AG09319 (cell line): ENCODE measurements at regions not wholly inside any gene's neighbourhood (a gene's known extent, or its start where the extent isn't known, plus 50 kb on each side); places are given as distances from the start of the nearest gene placed in this dataset.
"Not testable (repeated sequence)": the region's sequence is repeated elsewhere in the genome, so short reads cannot be mapped to it uniquely, and the experiment has no call there.

Source experiments
- DNase-seq: peaks from one replicate; pipeline ENCODE4 v3.0.0-alpha.2; 2010; ENCODE audit warnings: low read depth; ENCODE audit errors: extremely low read depth
- CTCF ChIP-seq: IDR thresholded peaks from 2 replicates; pipeline ENCODE4 v1.5.1; 2011; ENCODE audit warnings: low read depth, mild to moderate bottlenecking, inconsistent platforms, low read length, moderate library complexity

DNA sequence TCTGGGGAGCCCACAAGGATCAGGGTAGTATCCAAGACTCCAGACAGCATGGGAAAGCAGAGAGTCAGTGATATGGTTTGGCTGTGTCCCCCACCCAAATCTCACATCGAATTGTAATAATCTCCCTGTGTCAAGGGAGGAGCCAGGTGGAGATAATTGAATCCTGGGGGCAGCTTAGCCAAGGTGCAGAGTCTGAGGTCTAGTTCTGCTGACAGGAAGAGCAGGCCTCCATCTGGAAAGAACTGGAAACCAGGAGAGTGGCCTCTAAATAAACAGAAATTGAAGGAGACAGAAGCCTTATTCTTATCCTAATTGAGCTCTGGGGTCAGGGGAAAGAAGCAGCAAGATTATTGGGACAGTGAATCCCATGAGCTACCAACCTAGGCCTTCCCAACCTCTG is 146.7 kb upstream of the NRP1 start:
- DNase-seq = no peak
- TF ChIP-seq CTCF = no peak

- DNase-seq = not testable (repeated sequence)
Observed at GRCh38 chr10:33480417-33480816, 145.9 kb upstream of the NRP1 start.

- no peak for TF ChIP-seq CTCF
- DNase-seq = no peak
Observed at GRCh38 chr10:33478675-33479125, 144.2 kb upstream of the NRP1 start.

- DNase-seq = no peak
- no peak for TF ChIP-seq CTCF
Observed at GRCh38 chr10:33478089-33478674, 143.7 kb upstream of the NRP1 start.

DNA sequence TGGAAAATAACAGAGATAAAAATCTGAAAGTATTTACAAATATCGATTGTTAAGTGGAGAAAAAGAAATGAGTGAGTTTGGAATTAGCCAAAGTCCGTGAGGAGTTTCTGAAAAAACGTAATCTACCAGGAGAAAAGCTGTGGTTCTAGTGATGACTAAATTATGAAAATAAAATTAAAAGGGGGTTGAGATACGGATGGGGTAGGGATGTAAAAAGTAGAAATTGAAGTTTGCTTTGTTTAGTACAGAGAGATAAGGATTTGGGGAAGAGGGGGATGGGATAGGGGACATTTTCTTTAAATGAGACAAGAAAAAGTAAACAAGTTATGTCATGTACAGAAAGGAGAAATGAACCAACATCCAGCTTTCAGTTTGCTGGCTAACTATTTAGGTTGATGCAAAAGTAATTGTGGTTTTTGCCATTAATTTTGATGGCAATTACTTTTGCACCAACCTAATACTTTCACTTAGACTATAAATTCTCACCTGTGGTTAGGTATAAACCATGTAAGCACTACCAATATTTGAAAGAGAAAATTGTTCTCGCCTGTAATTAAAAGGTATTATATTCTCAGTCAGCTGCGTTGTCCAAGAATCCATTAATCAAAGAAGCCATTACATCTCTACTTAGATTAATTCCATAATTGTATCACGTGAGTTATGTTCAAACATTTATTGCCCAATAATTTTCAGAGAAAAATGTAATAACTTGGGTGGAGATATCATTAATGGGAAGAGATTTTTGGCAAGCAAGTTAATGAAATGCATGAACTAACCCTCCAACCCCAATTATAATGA is 143.0 kb upstream of the NRP1 start:
- no peak for DNase-seq
- no peak for TF ChIP-seq CTCF

GRCh38 chr10:33476757-33477273 is 142.3 kb upstream of the NRP1 start:
- no peak for DNase-seq
- TF ChIP-seq CTCF = no peak

GRCh38 chr10:33473688-33474087 is 139.2 kb upstream of the NRP1 start:
- no peak for TF ChIP-seq CTCF
- no peak for DNase-seq

DNA sequence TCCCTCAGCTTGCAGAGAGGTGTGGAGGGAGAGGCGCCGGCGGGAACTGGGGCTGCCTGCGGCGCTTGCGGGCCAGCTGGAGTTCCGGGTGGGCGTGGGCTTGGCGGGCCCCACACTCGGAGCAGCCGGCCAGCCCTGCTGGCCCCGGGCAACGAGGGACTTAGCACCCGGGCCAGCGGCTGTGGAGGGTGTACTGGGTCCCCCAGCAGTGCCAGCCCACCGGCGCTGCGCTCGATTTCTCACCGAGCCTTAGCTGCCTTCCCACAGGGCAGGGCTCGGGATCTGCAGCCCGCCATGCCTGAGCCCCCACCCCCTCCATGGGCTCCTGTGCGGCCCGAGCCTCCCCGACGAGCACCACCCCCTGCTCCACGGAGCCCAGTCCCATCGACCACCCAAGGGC is 133.5 kb upstream of the NRP1 start:
- not testable (repeated sequence) for DNase-seq
